ENCODE measurements at regions not wholly inside any gene's neighbourhood (a gene's known extent, or its start where the extent isn't known, plus 50 kb on each side); places are given as distances from the start of the nearest gene placed in this dataset.
"Not testable (repeated sequence)": the region's sequence is repeated elsewhere in the genome, so short reads cannot be mapped to it uniquely, and the experiment has no call there.

- TF ChIP-seq, protein P1, sequence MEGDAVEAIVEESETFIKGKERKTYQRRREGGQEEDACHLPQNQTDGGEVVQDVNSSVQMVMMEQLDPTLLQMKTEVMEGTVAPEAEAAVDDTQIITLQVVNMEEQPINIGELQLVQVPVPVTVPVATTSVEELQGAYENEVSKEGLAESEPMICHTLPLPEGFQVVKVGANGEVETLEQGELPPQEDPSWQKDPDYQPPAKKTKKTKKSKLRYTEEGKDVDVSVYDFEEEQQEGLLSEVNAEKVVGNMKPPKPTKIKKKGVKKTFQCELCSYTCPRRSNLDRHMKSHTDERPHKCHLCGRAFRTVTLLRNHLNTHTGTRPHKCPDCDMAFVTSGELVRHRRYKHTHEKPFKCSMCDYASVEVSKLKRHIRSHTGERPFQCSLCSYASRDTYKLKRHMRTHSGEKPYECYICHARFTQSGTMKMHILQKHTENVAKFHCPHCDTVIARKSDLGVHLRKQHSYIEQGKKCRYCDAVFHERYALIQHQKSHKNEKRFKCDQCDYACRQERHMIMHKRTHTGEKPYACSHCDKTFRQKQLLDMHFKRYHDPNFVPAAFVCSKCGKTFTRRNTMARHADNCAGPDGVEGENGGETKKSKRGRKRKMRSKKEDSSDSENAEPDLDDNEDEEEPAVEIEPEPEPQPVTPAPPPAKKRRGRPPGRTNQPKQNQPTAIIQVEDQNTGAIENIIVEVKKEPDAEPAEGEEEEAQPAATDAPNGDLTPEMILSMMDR (IDR thresholded peaks at IDR 0.05) = not testable (repeated sequence)
- TF ChIP-seq POLR2A (IDR thresholded peaks at IDR 0.05) = not testable (repeated sequence)
These were observed 172.7 kb downstream of the NPIPB11 start for GRCh38 chr16:29233705-29234404.

Data from testis (tissue), 2 donors.